ENCODE measurements at regions not wholly inside any gene's neighbourhood (a gene's known extent, or its start where the extent isn't known, plus 50 kb on each side); places are given as distances from the start of the nearest gene placed in this dataset.

DNA sequence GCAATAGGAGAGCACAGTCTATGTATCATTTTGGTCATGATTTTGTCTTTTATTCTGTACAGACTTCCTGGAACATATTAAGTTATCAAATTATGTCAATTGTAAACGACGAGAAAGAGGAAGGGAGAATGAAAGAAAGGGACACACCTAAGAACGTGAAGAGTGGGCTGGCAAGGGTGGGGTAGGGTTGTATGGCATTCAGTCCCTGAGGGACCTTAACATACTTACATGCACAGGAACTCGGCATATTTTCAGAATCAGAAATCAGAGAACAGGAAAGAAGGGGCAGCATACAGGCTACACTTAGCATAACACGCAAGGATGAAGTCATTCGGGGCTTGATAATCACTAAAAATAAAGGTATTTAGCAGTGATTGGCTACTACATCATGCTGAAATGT, 1375.0 kb upstream of the ADGRL3 start:
- DNase-seq (ENCODE audit: insufficient read length, low spot score, missing footprints), result no peak
- no peak overlapping the region for H3K4me2 ChIP-seq (ENCODE audit: insufficient read depth, low read length)
- no peaks in the 10 kb centered on the region for H3K9me3 ChIP-seq (ENCODE audit: low read depth, low read length)
- no peaks in the 10 kb centered on the region for H3K36me3 ChIP-seq (ENCODE audit: insufficient read depth, low read length)
- no peaks in the 10 kb centered on the region for H3K4me1 ChIP-seq (ENCODE audit: insufficient read depth, low read length)
- TF ChIP-seq, protein P1, sequence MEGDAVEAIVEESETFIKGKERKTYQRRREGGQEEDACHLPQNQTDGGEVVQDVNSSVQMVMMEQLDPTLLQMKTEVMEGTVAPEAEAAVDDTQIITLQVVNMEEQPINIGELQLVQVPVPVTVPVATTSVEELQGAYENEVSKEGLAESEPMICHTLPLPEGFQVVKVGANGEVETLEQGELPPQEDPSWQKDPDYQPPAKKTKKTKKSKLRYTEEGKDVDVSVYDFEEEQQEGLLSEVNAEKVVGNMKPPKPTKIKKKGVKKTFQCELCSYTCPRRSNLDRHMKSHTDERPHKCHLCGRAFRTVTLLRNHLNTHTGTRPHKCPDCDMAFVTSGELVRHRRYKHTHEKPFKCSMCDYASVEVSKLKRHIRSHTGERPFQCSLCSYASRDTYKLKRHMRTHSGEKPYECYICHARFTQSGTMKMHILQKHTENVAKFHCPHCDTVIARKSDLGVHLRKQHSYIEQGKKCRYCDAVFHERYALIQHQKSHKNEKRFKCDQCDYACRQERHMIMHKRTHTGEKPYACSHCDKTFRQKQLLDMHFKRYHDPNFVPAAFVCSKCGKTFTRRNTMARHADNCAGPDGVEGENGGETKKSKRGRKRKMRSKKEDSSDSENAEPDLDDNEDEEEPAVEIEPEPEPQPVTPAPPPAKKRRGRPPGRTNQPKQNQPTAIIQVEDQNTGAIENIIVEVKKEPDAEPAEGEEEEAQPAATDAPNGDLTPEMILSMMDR (IDR thresholded peaks at IDR 0.05; ENCODE audit: extremely low read depth, low read depth, low read length), result no peak
- H2AFZ ChIP-seq (ENCODE audit: low read length), result no peak overlapping the region
- H4K20me1 ChIP-seq (ENCODE audit: insufficient read depth, low read length), result no peaks in the 10 kb centered on the region
- no peak overlapping the region for H3K27ac ChIP-seq (ENCODE audit: low read depth, low read length)
- H3K79me2 ChIP-seq (ENCODE audit: insufficient read depth, low read length), result no peaks in the 10 kb centered on the region
- no peak overlapping the region for H3K4me3 ChIP-seq (ENCODE audit: insufficient read depth, low read length)
- H3K27me3 ChIP-seq (ENCODE audit: insufficient read depth, low read length), result no peaks in the 10 kb centered on the region

GRCh38 chr4:59831746-59832145, 1368.4 kb upstream of the ADGRL3 start:
- Histone ChIP-seq H4K20me1 (ENCODE audit: insufficient read depth, low read length) (no peaks in the 10 kb centered on the region), H3K9me3 (ENCODE audit: low read depth, low read length) (no peaks in the 10 kb centered on the region), H3K79me2 (ENCODE audit: insufficient read depth, low read length) (no peaks in the 10 kb centered on the region), H2AFZ (ENCODE audit: low read length) (no peak overlapping the region), H3K4me3 (ENCODE audit: insufficient read depth, low read length) (no peak overlapping the region), H3K27ac (ENCODE audit: low read depth, low read length) (no peak overlapping the region), H3K4me2 (ENCODE audit: insufficient read depth, low read length) (no peak overlapping the region), H3K36me3 (ENCODE audit: insufficient read depth, low read length) (no peaks in the 10 kb centered on the region), H3K27me3 (ENCODE audit: insufficient read depth, low read length) (no peaks in the 10 kb centered on the region), H3K4me1 (ENCODE audit: insufficient read depth, low read length) (no peaks in the 10 kb centered on the region)
- no peak for DNase-seq (ENCODE audit: insufficient read length, low spot score, missing footprints)
- TF ChIP-seq, protein P1 (IDR thresholded peaks at IDR 0.05; ENCODE audit: extremely low read depth, low read depth, low read length), result no peak

GRCh38 chr4:59834943-59835342, 1365.2 kb upstream of the ADGRL3 start:
- no peaks in the 10 kb centered on the region for H3K4me1 ChIP-seq (ENCODE audit: insufficient read depth, low read length)
- H3K79me2 ChIP-seq (ENCODE audit: insufficient read depth, low read length), result no peaks in the 10 kb centered on the region
- H3K36me3 ChIP-seq (ENCODE audit: insufficient read depth, low read length), result no peaks in the 10 kb centered on the region
- H3K4me3 ChIP-seq (ENCODE audit: insufficient read depth, low read length), result no peak overlapping the region
- no peak overlapping the region for H3K4me2 ChIP-seq (ENCODE audit: insufficient read depth, low read length)
- no peak overlapping the region for H3K27ac ChIP-seq (ENCODE audit: low read depth, low read length)
- no peaks in the 10 kb centered on the region for H3K27me3 ChIP-seq (ENCODE audit: insufficient read depth, low read length)
- H3K9me3 ChIP-seq (ENCODE audit: low read depth, low read length), result no peaks in the 10 kb centered on the region
- H2AFZ ChIP-seq (ENCODE audit: low read length), result no peak overlapping the region
- H4K20me1 ChIP-seq (ENCODE audit: insufficient read depth, low read length), result no peaks in the 10 kb centered on the region
- no peak for DNase-seq (ENCODE audit: insufficient read length, low spot score, missing footprints)
- TF ChIP-seq, protein P1 (IDR thresholded peaks at IDR 0.05; ENCODE audit: extremely low read depth, low read depth, low read length), result no peak

DNA sequence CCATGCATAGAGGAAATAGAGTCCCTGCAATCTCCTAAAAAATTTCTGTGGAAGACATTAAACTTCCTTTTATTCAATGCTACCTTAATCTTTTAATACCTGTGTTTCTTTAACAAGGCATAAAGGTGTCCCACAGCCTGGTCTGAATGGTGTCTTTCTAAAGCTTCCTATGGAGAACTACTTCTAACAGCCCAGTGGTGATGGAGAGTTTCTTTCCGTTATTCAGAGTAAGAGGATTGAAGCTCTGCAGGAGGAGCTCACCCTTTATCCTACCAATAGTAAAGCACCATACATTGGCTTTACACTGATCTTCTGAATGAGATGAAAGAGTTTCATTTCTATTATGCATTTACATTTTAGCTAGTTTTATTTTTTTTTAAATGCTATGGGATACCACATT, 1362.4 kb upstream of the ADGRL3 start:
- H2AFZ ChIP-seq (ENCODE audit: low read length), result no peak overlapping the region
- no peak for DNase-seq (ENCODE audit: insufficient read length, low spot score, missing footprints)
- no peaks in the 10 kb centered on the region for H3K79me2 ChIP-seq (ENCODE audit: insufficient read depth, low read length)
- TF ChIP-seq, protein P1 (IDR thresholded peaks at IDR 0.05; ENCODE audit: extremely low read depth, low read depth, low read length), result no peak
- no peaks in the 10 kb centered on the region for H3K9me3 ChIP-seq (ENCODE audit: low read depth, low read length)
- no peaks in the 10 kb centered on the region for H4K20me1 ChIP-seq (ENCODE audit: insufficient read depth, low read length)
- H3K36me3 ChIP-seq (ENCODE audit: insufficient read depth, low read length), result no peaks in the 10 kb centered on the region
- no peak overlapping the region for H3K4me2 ChIP-seq (ENCODE audit: insufficient read depth, low read length)
- H3K4me1 ChIP-seq (ENCODE audit: insufficient read depth, low read length), result no peaks in the 10 kb centered on the region
- no peak overlapping the region for H3K27ac ChIP-seq (ENCODE audit: low read depth, low read length)
- no peaks in the 10 kb centered on the region for H3K27me3 ChIP-seq (ENCODE audit: insufficient read depth, low read length)
- no peak overlapping the region for H3K4me3 ChIP-seq (ENCODE audit: insufficient read depth, low read length)

All from osteoblast (primary cell).